ENCODE measurements at regions not wholly inside any gene's neighbourhood (a gene's known extent, or its start where the extent isn't known, plus 50 kb on each side); places are given as distances from the start of the nearest gene placed in this dataset.
A peak's percentile ranks its signal among the peaks of the same experiment; 100 is the strongest.

GRCh38 chr5:106974272-106974671, 696.5 kb downstream of the EFNA5 start:
- H3K4me3 ChIP-seq (ENCODE audit: low read depth, low read length) = no peak overlapping the region
- DNase-seq (ENCODE audit: low read depth) = no peak

GRCh38 chr5:106966686-106967315, 703.9 kb downstream of the EFNA5 start:
- no peak overlapping the region for H3K4me3 ChIP-seq (ENCODE audit: low read depth, low read length)
- no peak for DNase-seq (ENCODE audit: low read depth)

GRCh38 chr5:106964132-106964531, 706.6 kb downstream of the EFNA5 start:
- no peak overlapping the region for H3K4me3 ChIP-seq (ENCODE audit: low read depth, low read length)
- peak; percentile 11 for DNase-seq (ENCODE audit: low read depth)

- DNase-seq (ENCODE audit: low read depth) = no peak
- H3K4me3 ChIP-seq (ENCODE audit: low read depth, low read length) = no peak overlapping the region
Observed at GRCh38 chr5:106963630-106964029, 707.1 kb downstream of the EFNA5 start.

- no peak for DNase-seq (ENCODE audit: low read depth)
- no peak overlapping the region for H3K4me3 ChIP-seq (ENCODE audit: low read depth, low read length)
Observed at GRCh38 chr5:106962464-106963230, 708.1 kb downstream of the EFNA5 start.

GRCh38 chr5:106959387-106959786, 711.4 kb downstream of the EFNA5 start:
- no peak for DNase-seq (ENCODE audit: low read depth)
- no peak overlapping the region for H3K4me3 ChIP-seq (ENCODE audit: low read depth, low read length)

- DNase-seq (ENCODE audit: low read depth) = no peak
- no peak overlapping the region for H3K4me3 ChIP-seq (ENCODE audit: low read depth, low read length)
Observed at GRCh38 chr5:106957336-106957735, 713.4 kb downstream of the EFNA5 start.

GRCh38 chr5:106956886-106957285, 713.9 kb downstream of the EFNA5 start:
- DNase-seq (ENCODE audit: low read depth) = no peak
- no peak overlapping the region for H3K4me3 ChIP-seq (ENCODE audit: low read depth, low read length)

GRCh38 chr5:106956187-106956586, 714.5 kb downstream of the EFNA5 start:
- no peak overlapping the region for H3K4me3 ChIP-seq (ENCODE audit: low read depth, low read length)
- DNase-seq (ENCODE audit: low read depth) = no peak

GRCh38 chr5:106940986-106941385, 729.8 kb downstream of the EFNA5 start:
- H3K4me3 ChIP-seq (ENCODE audit: low read depth, low read length) = no peak overlapping the region
- no peak for DNase-seq (ENCODE audit: low read depth)

GRCh38 chr5:106940301-106940846, 730.4 kb downstream of the EFNA5 start:
- H3K4me3 ChIP-seq (ENCODE audit: low read depth, low read length) = no peak overlapping the region
- DNase-seq (ENCODE audit: low read depth) = no peak

GRCh38 chr5:106923409-106923808, 747.3 kb downstream of the EFNA5 start:
- no peak for DNase-seq (ENCODE audit: low read depth)
- no peak overlapping the region for H3K4me3 ChIP-seq (ENCODE audit: low read depth, low read length)

GRCh38 chr5:106921567-106921966, 749.2 kb downstream of the EFNA5 start:
- no peak overlapping the region for H3K4me3 ChIP-seq (ENCODE audit: low read depth, low read length)
- DNase-seq (ENCODE audit: low read depth) = no peak

GRCh38 chr5:106910486-106910885, 760.3 kb downstream of the EFNA5 start:
- H3K4me3 ChIP-seq (ENCODE audit: low read depth, low read length) = no peak overlapping the region
- no peak for DNase-seq (ENCODE audit: low read depth)

GRCh38 chr5:106909716-106910115, 761.0 kb downstream of the EFNA5 start:
- no peak overlapping the region for H3K4me3 ChIP-seq (ENCODE audit: low read depth, low read length)
- DNase-seq (ENCODE audit: low read depth) = no peak

- H3K4me3 ChIP-seq (ENCODE audit: low read depth, low read length) = no peak overlapping the region
- DNase-seq (ENCODE audit: low read depth) = no peak
Observed at GRCh38 chr5:106907979-106908378, 762.8 kb downstream of the EFNA5 start.

- no peak overlapping the region for H3K4me3 ChIP-seq (ENCODE audit: low read depth, low read length)
- no peak for DNase-seq (ENCODE audit: low read depth)
Observed at GRCh38 chr5:106906199-106906598, 764.5 kb downstream of the EFNA5 start.

- DNase-seq (ENCODE audit: low read depth) = peak; percentile 35
- H3K4me3 ChIP-seq (ENCODE audit: low read depth, low read length) = no peak overlapping the region
Observed at GRCh38 chr5:106894964-106895363, 775.8 kb downstream of the EFNA5 start.

GRCh38 chr5:106882035-106882434, 788.7 kb downstream of the EFNA5 start:
- H3K4me3 ChIP-seq (ENCODE audit: low read depth, low read length) = no peak overlapping the region
- DNase-seq (ENCODE audit: low read depth) = no peak

GRCh38 chr5:106880656-106881055, 790.1 kb downstream of the EFNA5 start:
- H3K4me3 ChIP-seq (ENCODE audit: low read depth, low read length) = no peak overlapping the region
- DNase-seq (ENCODE audit: low read depth) = no peak

- no peak for DNase-seq (ENCODE audit: low read depth)
- no peak overlapping the region for H3K4me3 ChIP-seq (ENCODE audit: low read depth, low read length)
Observed at GRCh38 chr5:106877881-106878280, 792.9 kb downstream of the EFNA5 start.
